ENCODE measurements at regions not wholly inside any gene's neighbourhood (a gene's known extent, or its start where the extent isn't known, plus 50 kb on each side); places are given as distances from the start of the nearest gene placed in this dataset.

DNA sequence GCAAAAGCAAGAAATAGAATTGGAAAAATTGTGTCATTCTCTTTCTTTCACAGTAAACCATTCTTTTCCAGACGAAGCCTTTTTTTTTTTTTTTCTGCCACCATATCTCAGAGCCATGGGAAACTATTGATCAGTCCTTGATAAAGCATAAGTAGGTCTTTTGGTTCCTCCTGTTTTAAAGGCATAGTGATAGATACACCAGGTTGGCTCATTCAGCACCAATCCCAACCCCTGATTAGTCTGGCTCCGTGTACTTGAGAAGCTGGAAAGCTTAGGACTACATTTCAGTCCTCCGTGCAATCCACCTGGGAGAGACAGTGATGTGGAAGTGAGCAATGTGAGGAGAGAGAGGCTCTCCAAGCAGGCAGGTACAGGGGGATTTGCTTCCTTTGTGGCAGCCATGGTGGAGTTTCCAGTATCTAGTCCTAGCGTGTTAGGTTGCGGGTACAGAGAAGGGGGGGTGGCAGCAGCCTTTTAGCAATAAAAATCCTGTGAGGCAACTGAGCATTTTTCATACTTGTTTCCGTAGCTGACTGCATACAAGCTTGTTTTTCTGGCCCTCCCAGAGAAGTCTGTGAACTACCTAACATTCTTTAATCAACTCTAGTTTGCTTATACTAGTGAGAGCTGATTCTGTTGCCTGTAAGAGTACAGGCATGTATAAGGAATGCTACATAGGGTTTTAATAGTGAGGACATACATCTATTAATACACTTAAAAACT, 127.4 kb upstream of the CTTNBP2 start:
- H3K36me3 Mint-ChIP-seq (ENCODE audit: unreplicated experiment), result no peaks in the 10 kb centered on the region
- TF ChIP-seq, protein P1, sequence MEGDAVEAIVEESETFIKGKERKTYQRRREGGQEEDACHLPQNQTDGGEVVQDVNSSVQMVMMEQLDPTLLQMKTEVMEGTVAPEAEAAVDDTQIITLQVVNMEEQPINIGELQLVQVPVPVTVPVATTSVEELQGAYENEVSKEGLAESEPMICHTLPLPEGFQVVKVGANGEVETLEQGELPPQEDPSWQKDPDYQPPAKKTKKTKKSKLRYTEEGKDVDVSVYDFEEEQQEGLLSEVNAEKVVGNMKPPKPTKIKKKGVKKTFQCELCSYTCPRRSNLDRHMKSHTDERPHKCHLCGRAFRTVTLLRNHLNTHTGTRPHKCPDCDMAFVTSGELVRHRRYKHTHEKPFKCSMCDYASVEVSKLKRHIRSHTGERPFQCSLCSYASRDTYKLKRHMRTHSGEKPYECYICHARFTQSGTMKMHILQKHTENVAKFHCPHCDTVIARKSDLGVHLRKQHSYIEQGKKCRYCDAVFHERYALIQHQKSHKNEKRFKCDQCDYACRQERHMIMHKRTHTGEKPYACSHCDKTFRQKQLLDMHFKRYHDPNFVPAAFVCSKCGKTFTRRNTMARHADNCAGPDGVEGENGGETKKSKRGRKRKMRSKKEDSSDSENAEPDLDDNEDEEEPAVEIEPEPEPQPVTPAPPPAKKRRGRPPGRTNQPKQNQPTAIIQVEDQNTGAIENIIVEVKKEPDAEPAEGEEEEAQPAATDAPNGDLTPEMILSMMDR (IDR thresholded peaks at IDR 0.05; ENCODE audit: partially characterized antibody, unreplicated experiment), result no peak
- H3K9me3 Mint-ChIP-seq (ENCODE audit: unreplicated experiment), result no peaks in the 10 kb centered on the region
- no peak overlapping the region for H3K27ac Mint-ChIP-seq (ENCODE audit: unreplicated experiment)
- H3K4me3 Mint-ChIP-seq (ENCODE audit: unreplicated experiment), result no peak overlapping the region
- peaks cover 16% of the 10 kb centered on the region for H3K4me1 Mint-ChIP-seq (ENCODE audit: low read depth, unreplicated experiment)
- DNase-seq, result no peak
- no peaks in the 10 kb centered on the region for H3K27me3 Mint-ChIP-seq (ENCODE audit: unreplicated experiment)

DNA sequence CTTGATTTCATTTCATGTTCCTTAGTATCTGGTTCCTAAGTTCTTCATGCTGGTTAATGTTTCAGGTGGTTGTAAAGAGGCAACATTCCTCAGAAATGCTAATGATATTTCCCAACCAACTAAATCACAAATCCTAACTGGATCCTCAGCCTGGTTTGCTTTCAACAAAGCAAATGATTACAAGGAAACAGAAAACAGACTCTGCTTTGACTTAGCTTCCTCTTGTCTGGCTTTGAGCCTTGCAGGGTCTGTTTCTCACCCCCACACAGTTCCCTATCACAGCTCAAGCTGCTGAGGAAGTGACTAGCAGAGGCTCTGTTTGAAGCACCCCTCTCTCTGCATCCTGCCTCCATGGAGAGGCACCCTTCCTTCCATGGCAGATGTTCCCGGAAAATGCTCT, 130.2 kb upstream of the CTTNBP2 start:
- no peaks in the 10 kb centered on the region for H3K27me3 Mint-ChIP-seq (ENCODE audit: unreplicated experiment)
- no peaks in the 10 kb centered on the region for H3K36me3 Mint-ChIP-seq (ENCODE audit: unreplicated experiment)
- TF ChIP-seq, protein P1 (IDR thresholded peaks at IDR 0.05; ENCODE audit: partially characterized antibody, unreplicated experiment), result no peak
- no peak for DNase-seq
- H3K27ac Mint-ChIP-seq (ENCODE audit: unreplicated experiment), result no peak overlapping the region
- H3K4me3 Mint-ChIP-seq (ENCODE audit: unreplicated experiment), result no peak overlapping the region
- H3K4me1 Mint-ChIP-seq (ENCODE audit: low read depth, unreplicated experiment), result peaks cover 16% of the 10 kb centered on the region
- no peaks in the 10 kb centered on the region for H3K9me3 Mint-ChIP-seq (ENCODE audit: unreplicated experiment)

DNA sequence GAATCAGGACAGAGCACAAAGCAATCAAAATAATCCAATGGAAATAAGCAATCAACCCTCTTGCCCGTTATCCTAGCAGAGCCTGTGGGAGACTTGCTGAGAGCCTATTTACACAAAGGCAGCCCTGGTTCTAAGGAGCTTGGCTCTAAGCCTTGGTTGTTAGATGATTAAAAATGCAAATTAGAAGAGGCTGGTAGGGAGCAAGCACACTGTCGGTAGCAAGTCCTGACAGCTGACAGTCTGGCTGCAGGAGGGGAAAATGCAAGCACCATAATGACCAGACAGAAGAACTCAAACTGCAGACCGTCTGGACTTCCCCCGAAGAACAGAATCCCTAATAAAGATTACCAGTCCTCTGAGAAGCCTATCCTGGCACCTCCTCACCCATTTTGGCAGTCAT, 131.8 kb upstream of the CTTNBP2 start:
- TF ChIP-seq, protein P1 (IDR thresholded peaks at IDR 0.05; ENCODE audit: partially characterized antibody, unreplicated experiment), result no peak
- no peak overlapping the region for H3K4me3 Mint-ChIP-seq (ENCODE audit: unreplicated experiment)
- H3K9me3 Mint-ChIP-seq (ENCODE audit: unreplicated experiment), result no peaks in the 10 kb centered on the region
- no peak overlapping the region for H3K27ac Mint-ChIP-seq (ENCODE audit: unreplicated experiment)
- peaks cover 12% of the 10 kb centered on the region for H3K4me1 Mint-ChIP-seq (ENCODE audit: low read depth, unreplicated experiment)
- DNase-seq, result no peak
- H3K36me3 Mint-ChIP-seq (ENCODE audit: unreplicated experiment), result no peaks in the 10 kb centered on the region
- no peaks in the 10 kb centered on the region for H3K27me3 Mint-ChIP-seq (ENCODE audit: unreplicated experiment)

DNA sequence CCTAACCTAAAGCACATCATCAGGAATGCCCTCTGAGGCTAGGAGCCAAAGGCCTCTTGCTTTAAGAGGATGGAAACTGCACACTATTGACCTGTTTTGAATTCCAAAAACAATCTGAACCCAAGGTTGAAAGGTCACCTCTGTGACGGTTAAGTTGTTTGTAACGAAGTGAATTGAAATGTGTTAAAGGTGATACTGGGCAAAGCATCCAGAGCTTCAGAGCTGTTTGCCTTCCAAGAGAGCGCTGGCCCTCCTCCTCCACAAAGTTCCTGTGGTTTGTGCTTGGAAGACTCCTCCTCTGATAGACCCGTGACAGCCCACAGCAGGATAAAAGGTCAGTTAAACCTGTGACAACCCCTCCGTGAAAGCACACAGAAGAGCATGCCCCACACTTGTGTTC, 133.7 kb upstream of the CTTNBP2 start:
- no peak overlapping the region for H3K27ac Mint-ChIP-seq (ENCODE audit: unreplicated experiment)
- peaks cover 2% of the 10 kb centered on the region for H3K27me3 Mint-ChIP-seq (ENCODE audit: unreplicated experiment)

DNA sequence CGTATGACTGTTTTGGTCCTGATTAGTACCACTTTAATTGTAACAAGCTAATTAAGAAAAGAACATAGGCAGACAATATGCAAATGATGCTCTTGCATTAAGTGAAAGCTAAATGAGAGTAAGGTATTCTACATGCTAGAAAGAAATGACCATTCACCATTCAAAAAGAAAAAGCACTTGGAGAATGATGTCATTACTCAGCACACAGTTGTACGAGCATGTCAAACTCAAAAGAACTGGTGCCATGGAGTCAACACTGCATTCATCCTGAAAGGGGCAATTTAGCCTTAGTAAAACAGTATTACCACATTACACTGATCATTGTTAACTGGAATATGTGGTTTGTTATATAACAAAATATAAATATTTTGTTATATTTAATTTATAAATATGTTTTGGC, 136.2 kb upstream of the CTTNBP2 start:
- peaks cover 6% of the 10 kb centered on the region for H3K4me1 Mint-ChIP-seq (ENCODE audit: low read depth, unreplicated experiment)
- no peak overlapping the region for H3K27ac Mint-ChIP-seq (ENCODE audit: unreplicated experiment)
- H3K36me3 Mint-ChIP-seq (ENCODE audit: unreplicated experiment), result no peaks in the 10 kb centered on the region
- DNase-seq, result no peak
- H3K4me3 Mint-ChIP-seq (ENCODE audit: unreplicated experiment), result no peak overlapping the region
- no peaks in the 10 kb centered on the region for H3K9me3 Mint-ChIP-seq (ENCODE audit: unreplicated experiment)
- H3K27me3 Mint-ChIP-seq (ENCODE audit: unreplicated experiment), result peaks cover 2% of the 10 kb centered on the region
- TF ChIP-seq, protein P1 (IDR thresholded peaks at IDR 0.05; ENCODE audit: partially characterized antibody, unreplicated experiment), result no peak

More for the DNA sequence above, 133.7 kb upstream of the CTTNBP2 start:
- Mint-ChIP-seq H3K4me3 (ENCODE audit: unreplicated experiment) (no peak overlapping the region), H3K36me3 (ENCODE audit: unreplicated experiment) (no peaks in the 10 kb centered on the region), H3K4me1 (ENCODE audit: low read depth, unreplicated experiment) (peaks cover 9% of the 10 kb centered on the region), H3K9me3 (ENCODE audit: unreplicated experiment) (no peaks in the 10 kb centered on the region)
- no peak for DNase-seq
- TF ChIP-seq, protein P1 (IDR thresholded peaks at IDR 0.05; ENCODE audit: partially characterized antibody, unreplicated experiment), result no peak
